GM12878 (cell line): ENCODE measurements at regions not wholly inside any gene's neighbourhood (a gene's known extent, or its start where the extent isn't known, plus 50 kb on each side); places are given as distances from the start of the nearest gene placed in this dataset.

Experiments used
- CHD2 ChIP-seq: IDR thresholded peaks from 2 replicates; pipeline ENCODE4 v1.6.1; 2011; ENCODE audit warnings: low read depth, low read length, improper control_type of control experiment, borderline replicate concordance
- DPF2 ChIP-seq: fragments of 450-650 bp; IDR thresholded peaks from 2 replicates; pipeline ENCODE4 v1.6.1; 2017; ENCODE audit warnings: mild to moderate bottlenecking
- GABPA ChIP-seq: IDR thresholded peaks from 2 replicates; pipeline ENCODE4 v1.6.1; 2014; ENCODE audit warnings: antibody characterized with exemption, low read depth, mild to moderate bottlenecking, inconsistent platforms
- NFYA ChIP-seq: IDR thresholded peaks from 2 replicates; pipeline ENCODE4 v1.6.1; 2011; ENCODE audit warnings: low read depth, mild to moderate bottlenecking, low read length, improper control_type of control experiment, borderline replicate concordance
- PML ChIP-seq: IDR thresholded peaks from 2 replicates; pipeline ENCODE4 v1.6.1; 2012; ENCODE audit warnings: low read length, inconsistent platforms
- SREBF2 ChIP-seq: IDR thresholded peaks from 2 replicates; pipeline ENCODE4 v1.6.1; 2012; ENCODE audit warnings: mild to moderate bottlenecking, low read length
- TF ChIP-seq, protein P1 (sequence below), 3 experiments: IDR thresholded peaks in 2 of 3; conservative IDR thresholded peaks in 1 of 3; 2 replicates each; pipeline ENCODE4 v1.5.1; 2011; ENCODE audit warnings: low read depth in 3 of 3, low read length in 3 of 3, mild to moderate bottlenecking in 3 of 3, control low read depth in 2 of 3, moderate library complexity in 2 of 3, inconsistent platforms in 1 of 3, mixed read lengths in 1 of 3; ENCODE audit not compliant: control insufficient read depth in 2 of 3, insufficient read depth in 1 of 3; ENCODE audit errors: extremely low read depth in 1 of 3
- TF ChIP-seq, protein P2 (sequence below): fragments of 150-350 bp; IDR thresholded peaks from 2 replicates; pipeline ENCODE4 v1.6.1; 2016; ENCODE audit warnings: low read depth, low read length

DNA sequence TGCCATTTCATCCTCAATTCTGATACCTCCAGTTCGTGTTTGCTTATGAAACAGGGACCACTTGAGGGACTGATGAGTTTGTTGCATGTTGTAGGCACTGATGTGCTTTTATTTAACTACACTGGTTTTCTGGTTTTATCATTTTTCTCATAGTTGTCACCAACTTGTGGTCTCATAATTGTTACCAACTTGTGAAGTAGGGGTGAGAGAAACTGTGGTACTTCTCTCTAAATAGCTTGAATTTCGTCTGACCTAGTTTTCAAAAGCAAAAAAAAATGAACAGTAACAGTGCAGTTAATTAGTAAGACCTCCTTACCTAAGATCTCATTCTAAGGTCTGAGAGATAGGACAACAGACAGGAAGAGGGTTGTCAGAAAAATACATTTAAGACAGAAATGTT is 78.0 kb downstream of the ANXA2R start:
- TF ChIP-seq CHD2 (no peak), GABPA (no peak), DPF2 (no peak), SREBF2 (no peak), NFYA (no peak), PML (no peak)
- TF ChIP-seq, protein P1, sequence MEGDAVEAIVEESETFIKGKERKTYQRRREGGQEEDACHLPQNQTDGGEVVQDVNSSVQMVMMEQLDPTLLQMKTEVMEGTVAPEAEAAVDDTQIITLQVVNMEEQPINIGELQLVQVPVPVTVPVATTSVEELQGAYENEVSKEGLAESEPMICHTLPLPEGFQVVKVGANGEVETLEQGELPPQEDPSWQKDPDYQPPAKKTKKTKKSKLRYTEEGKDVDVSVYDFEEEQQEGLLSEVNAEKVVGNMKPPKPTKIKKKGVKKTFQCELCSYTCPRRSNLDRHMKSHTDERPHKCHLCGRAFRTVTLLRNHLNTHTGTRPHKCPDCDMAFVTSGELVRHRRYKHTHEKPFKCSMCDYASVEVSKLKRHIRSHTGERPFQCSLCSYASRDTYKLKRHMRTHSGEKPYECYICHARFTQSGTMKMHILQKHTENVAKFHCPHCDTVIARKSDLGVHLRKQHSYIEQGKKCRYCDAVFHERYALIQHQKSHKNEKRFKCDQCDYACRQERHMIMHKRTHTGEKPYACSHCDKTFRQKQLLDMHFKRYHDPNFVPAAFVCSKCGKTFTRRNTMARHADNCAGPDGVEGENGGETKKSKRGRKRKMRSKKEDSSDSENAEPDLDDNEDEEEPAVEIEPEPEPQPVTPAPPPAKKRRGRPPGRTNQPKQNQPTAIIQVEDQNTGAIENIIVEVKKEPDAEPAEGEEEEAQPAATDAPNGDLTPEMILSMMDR (IDR thresholded peaks at IDR 0.05 in 2 of 3, conservative IDR thresholded peaks at IDR 0.05 in 1 of 3; ENCODE audit: control insufficient read depth in 2 of 3, extremely low read depth in 1 of 3, insufficient read depth in 1 of 3, low read depth in 3 of 3, low read length in 3 of 3) = no peak
- TF ChIP-seq, protein P2, sequence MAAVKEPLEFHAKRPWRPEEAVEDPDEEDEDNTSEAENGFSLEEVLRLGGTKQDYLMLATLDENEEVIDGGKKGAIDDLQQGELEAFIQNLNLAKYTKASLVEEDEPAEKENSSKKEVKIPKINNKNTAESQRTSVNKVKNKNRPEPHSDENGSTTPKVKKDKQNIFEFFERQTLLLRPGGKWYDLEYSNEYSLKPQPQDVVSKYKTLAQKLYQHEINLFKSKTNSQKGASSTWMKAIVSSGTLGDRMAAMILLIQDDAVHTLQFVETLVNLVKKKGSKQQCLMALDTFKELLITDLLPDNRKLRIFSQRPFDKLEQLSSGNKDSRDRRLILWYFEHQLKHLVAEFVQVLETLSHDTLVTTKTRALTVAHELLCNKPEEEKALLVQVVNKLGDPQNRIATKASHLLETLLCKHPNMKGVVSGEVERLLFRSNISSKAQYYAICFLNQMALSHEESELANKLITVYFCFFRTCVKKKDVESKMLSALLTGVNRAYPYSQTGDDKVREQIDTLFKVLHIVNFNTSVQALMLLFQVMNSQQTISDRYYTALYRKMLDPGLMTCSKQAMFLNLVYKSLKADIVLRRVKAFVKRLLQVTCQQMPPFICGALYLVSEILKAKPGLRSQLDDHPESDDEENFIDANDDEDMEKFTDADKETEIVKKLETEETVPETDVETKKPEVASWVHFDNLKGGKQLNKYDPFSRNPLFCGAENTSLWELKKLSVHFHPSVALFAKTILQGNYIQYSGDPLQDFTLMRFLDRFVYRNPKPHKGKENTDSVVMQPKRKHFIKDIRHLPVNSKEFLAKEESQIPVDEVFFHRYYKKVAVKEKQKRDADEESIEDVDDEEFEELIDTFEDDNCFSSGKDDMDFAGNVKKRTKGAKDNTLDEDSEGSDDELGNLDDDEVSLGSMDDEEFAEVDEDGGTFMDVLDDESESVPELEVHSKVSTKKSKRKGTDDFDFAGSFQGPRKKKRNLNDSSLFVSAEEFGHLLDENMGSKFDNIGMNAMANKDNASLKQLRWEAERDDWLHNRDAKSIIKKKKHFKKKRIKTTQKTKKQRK = no peak
